OCI-LY1 (cell line): ENCODE measurements at regions not wholly inside any gene's neighbourhood (a gene's known extent, or its start where the extent isn't known, plus 50 kb on each side); places are given as distances from the start of the nearest gene placed in this dataset.

Experiments used
- EZH2 ChIP-seq: fragments of 200-600 bp; sonication (generic), shearing (Covaris generic); IDR thresholded peaks from 2 replicates; pipeline ENCODE4 v1.8.0; 2017; ENCODE audit warnings: borderline replicate concordance, mixed run types, mild to moderate bottlenecking, antibody characterized with exemption, low read length, moderate library complexity, mixed read lengths
- TF ChIP-seq, protein P1 (sequence below): fragments of 200-600 bp; sonication (generic), shearing (Covaris generic); IDR thresholded peaks from 2 replicates; pipeline ENCODE4 v1.5.1; 2017; ENCODE audit warnings: mild to moderate bottlenecking, antibody characterized with exemption, low read length, moderate library complexity, mixed read lengths

DNA sequence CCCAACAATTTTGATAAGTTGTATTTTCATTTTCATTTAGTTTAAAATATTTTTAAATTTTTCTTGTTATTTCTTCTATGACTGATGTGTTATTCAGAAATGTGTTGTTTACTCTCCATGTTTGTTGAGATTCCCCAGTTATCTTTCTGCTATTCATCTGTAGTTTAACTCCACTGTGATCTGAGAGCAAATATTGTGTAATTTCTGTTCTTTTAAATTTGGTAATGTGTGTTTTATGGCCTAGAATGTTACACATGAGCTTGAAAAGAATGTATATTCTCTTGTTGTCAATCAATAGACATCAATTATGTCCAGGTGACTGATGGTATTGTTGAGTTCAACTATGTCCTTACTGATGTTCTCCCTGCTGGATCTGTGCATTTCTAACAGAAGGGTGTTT, 188.2 kb downstream of the CYP26B1 start:
- no peak for TF ChIP-seq EZH2
- TF ChIP-seq, protein P1, sequence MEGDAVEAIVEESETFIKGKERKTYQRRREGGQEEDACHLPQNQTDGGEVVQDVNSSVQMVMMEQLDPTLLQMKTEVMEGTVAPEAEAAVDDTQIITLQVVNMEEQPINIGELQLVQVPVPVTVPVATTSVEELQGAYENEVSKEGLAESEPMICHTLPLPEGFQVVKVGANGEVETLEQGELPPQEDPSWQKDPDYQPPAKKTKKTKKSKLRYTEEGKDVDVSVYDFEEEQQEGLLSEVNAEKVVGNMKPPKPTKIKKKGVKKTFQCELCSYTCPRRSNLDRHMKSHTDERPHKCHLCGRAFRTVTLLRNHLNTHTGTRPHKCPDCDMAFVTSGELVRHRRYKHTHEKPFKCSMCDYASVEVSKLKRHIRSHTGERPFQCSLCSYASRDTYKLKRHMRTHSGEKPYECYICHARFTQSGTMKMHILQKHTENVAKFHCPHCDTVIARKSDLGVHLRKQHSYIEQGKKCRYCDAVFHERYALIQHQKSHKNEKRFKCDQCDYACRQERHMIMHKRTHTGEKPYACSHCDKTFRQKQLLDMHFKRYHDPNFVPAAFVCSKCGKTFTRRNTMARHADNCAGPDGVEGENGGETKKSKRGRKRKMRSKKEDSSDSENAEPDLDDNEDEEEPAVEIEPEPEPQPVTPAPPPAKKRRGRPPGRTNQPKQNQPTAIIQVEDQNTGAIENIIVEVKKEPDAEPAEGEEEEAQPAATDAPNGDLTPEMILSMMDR, result no peak
